Activated CD4-positive, alpha-beta T cell treated with anti-CD3 and anti-CD28 coated beads, Interleukin-2, Interleukin-6, amounts not matched to agents 100 ng/mL and 50 ng/mL, durations not matched to agents 16 hours and 8 hours (primary cell): ENCODE measurements at regions not wholly inside any gene's neighbourhood (a gene's known extent, or its start where the extent isn't known, plus 50 kb on each side); places are given as distances from the start of the nearest gene placed in this dataset.

Source experiments
- DNase-seq: peaks from one replicate; pipeline ENCODE4 v3.0.0-alpha.2; 2020

DNA sequence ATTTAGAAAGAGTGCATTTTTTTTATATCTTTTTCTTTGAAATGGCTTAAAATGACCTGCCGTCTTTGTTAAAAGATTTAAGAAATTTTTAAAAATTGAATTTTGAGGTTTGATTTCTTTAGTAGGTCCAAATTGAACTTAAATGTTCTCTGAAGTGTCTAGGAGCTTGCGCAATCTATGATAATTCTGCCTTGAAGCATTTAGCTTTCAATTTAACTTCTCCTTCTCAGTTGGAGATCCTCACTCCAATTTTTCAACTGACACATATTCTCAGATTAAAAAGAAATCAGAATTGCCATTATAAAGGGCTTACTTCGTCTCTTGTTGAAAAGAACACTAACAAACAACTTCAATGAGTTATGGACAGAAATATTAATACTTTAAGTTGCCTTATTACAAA lies 273.5 kb downstream of the TMA16 start:
- no peak for DNase-seq

DNA sequence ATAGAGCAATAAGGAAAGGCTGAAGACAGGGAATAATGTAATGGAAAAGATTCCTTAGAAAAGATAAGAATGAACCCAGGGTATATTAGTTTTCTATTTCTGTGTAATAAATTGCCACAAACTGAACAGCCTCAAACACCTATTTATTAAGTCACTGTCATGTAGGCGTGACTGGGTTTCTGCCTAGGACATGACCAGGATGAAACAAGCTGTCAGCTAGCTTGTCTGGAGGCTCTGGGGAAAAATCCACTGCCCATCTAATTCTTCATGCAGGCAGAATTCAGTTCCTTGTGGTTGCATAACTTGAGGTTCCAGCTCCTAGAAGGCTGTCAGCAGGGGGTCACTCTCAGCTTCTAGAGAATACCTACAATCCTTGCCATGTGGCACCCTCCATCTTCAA lies 277.7 kb downstream of the TMA16 start:
- no peak for DNase-seq

DNA sequence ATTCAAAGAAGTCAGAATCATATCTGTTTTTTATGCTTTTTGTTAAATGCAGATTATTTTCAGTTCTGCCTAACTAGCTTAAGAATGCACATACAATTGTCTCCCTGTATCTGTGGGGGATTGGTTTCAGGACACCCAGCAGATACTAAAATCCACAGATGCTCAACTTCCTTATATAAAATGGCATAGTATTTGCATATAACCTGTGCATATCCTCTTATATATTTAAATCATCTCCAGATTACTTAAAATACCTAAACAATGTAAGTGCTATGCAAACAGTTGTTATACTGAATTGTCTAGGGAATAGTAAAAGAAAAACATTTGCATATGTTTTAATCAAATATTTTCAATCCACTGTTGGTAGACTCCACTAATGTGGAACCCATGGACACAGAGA lies 279.4 kb downstream of the TMA16 start:
- no peak for DNase-seq

DNA sequence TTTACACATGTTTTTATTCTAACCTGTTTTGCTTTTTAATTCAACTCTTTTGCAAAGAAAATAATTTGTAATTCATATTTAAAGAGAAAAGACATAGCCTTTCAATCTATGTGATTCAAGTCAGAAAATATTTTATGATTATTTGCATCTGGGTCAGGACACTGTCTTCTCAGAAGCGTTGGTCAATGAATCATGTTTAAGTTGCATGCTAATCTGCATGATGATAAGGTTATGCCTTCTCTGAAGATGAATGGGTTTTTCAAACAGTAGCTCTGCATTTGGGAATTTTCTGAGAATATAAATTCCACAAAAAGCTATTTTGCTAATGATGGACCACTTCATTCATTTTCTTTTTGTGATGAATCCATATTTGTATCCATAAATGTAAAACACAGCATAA lies 282.5 kb downstream of the TMA16 start:
- no peak for DNase-seq

DNA sequence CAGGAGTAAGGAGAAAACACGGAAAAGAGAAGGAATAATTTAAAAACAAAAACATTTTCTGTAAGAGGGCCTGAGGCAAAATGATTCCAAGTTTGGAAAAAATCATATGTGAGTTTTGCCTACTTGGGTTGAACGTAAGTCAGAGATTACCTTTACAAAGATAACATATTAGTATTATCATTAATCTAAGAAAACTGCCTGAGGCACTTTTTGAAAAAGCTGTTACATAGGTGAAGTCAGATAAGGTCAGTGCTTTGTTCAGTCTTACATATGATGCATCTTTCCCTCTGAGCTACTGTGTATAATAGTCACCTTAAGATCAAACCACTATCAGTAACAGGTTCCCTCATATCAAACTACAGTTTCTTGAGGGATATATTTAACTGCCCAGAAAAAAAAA lies 287.2 kb downstream of the TMA16 start:
- no peak for DNase-seq

DNA sequence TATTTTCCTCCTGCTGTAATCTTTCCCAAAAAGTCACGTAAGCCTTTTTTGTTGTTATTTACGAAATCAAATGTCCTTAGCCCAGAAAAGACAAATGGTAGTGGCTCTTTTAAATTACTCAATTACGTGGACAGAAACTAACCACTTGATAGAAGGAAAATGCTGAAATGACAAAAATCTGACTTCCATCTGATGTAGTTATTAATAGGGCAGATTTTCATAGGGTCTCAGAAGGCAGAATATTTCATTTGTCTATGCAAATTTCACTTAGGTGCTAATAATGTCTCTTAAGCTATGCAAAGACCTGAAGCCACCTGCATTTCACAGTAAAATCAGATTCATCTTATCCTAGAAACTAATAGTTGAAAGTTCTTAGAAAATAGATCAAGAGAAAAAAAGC lies 295.7 kb downstream of the TMA16 start:
- no peak for DNase-seq

DNA sequence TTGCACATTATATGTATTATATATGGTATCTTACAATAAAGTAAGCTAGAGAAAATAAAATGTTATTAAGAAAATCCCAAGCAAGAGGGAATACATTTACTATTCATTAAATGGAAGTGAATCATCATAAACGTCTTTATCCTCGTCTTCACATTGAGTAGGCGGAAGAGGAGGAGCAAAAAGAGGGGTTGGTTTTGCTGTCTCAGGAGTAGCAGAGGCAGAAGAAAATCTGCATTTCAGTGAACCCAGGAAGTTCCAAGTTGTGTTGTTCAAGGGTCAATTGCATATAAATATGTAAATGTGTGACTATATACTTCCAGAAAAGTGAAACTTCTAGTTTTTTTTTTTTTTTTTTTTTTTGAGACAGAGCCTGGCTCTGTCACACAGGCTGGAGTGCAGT lies 301.4 kb downstream of the TMA16 start:
- DNase-seq, result no peak

DNA sequence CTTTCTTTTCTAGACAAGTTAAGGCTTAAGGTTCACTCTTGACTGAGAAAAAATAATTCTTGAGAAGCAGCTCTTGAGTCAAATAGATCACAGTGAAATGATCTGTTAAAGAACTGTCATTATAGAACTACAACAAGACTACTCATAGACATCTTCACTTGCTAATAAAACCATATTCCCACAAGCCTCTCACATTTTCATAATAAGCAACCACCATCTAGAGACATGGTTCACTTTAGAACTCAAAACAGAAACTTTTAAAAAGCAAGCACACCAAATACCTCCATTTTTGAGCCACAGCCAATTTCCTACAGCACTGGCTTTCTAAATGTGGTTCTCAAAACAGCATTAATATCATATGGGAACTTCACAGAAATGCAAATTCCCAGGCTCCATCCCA lies 309.5 kb downstream of the TMA16 start:
- DNase-seq, result no peak

DNA sequence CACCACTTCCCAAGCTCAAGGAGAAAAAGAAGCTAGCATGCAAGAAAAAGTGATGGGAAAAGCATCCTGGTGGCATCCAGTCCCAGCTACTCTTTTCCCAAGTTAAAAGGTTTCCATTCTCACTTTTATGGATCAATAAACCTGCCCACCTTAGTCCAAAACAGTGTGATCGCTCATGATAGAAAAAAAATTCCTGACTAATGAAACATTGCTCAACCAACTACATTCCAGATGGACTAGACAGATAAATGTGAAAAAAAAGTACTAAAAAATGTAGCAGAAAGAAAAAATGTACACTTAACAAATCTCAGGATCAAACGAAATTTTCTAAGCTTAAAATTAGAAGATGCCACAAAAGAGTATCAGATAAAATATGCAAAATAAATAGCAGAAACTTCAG lies 312.2 kb downstream of the TMA16 start:
- no peak for DNase-seq

DNA sequence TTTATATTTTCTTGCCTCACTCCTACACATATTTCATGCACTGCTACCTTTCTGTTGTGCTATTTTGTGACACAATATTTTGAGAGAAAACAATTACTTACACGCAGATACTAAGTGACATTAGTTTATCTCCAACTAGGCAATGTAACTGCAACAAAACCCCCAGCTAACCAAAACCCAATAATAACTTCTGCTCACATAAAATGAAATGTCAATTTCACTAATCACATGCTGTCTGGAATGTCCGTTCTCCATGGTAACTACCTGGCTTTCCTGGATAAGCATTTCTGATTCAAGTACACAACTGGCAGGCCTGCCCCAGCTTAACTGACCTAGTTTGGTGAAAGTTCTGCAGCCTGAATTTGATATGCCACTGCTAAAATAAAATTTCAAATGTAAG lies 313.5 kb downstream of the TMA16 start:
- DNase-seq, result no peak

DNA sequence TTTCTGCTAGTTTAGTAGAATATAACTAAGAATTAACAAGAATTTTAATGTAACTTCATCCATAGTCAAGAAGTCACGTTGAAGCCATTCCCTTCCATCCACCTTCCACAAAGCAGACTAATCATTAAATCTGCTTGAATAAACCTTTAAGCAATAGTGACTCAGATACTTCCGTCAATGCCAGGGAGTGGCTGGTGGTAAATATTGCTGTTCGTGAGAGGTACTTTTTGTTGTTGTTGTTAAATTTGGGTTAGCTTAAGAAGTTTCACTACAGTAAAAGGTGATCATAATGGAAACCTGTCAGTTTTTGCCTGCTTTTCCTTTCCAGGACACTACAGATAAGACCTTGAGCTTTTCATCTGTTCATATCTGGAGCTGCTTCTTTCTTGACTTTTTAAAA lies 316.3 kb downstream of the TMA16 start:
- no peak for DNase-seq

DNA sequence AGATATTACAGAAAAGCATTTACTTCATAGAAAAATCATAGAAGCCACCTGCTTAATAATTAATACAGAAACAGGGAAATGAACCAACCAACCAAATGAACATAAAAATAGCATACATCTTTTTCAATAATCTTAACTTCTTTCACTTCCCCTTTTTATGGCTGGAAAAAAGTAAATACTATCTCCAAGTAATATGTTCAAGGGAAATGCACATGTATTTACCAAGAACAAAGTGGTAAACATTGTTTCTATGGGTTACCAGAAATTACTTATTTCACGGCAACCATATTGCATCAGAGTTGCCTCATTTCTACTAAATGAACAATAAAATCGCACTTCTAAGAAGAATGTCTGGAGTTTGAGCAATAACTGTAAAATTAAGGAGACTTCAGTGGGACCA lies 321.3 kb downstream of the TMA16 start:
- no peak for DNase-seq

DNA sequence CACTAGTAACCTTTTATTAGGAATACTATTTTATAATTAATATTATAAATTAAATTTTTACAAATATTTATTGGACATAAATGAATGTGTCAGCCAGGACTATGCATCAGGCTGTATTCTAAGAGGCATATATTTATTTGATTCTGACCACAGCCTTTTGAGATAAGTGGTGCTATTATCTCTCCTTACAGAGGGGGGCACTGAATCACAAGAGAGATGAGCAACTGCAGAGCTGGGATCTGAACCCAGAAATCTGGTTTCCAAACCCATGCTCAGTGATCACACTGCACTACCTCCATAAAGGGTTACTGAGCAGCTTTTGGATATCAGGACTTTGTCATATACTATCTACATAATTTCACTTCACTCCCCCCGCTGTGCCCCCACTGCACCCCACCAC lies 322.0 kb downstream of the TMA16 start:
- no peak for DNase-seq

DNA sequence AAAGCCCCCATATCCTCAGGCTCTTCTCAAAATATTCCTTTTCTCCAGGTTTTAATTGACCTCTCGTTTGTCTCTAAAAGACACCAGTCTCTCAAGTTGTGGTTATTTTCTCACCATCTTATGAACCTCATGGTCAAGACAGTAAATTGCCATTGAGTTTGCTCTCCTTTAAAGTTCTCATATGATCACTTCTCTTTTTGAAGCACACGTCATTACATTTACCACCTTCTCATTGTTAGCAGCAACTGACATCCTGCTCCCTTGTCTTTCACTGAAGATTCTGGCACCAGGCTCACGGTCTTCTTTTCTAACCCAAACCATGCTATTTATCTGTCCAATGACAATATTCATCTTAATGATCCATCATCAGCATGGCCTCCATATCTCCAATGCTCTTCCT lies 324.2 kb downstream of the TMA16 start:
- no peak for DNase-seq

DNA sequence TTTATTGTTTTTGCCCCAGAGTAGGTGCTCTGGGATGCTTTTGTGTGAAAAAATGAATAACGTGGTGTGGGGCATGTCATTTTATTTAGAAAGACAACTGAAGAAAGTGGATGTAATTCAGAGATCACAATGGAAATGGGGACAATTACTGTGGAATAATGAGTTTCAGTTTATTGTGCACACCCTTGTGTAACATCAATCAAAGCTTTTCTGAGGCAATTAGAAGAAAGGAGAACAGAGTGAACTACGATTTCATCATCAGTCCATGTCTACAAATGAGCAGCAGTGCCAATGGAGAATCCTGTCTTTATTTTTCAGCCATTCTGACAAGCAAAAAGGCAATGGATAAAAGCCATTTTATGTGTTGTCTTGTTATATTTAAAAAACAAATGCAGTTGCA lies 339.2 kb downstream of the TMA16 start:
- no peak for DNase-seq

DNA sequence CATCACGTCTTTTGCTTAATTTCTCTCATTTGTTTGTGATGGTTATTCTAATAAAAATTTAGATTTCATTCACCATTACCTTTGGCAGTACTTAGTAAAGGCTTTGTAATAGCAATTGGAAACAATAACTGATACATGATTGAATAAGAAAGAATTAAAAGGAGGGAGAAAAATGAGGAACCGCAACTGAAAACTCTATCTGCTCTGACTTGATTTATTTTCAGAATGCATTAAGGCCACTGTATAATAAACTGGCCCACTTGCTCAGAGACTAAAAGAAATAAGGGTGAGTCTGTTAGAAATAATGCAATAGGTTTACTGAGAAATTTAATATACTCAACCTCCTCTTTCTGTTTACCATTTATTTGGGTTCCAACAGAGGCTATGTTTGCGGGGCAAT lies 351.5 kb downstream of the TMA16 start:
- DNase-seq, result no peak

DNA sequence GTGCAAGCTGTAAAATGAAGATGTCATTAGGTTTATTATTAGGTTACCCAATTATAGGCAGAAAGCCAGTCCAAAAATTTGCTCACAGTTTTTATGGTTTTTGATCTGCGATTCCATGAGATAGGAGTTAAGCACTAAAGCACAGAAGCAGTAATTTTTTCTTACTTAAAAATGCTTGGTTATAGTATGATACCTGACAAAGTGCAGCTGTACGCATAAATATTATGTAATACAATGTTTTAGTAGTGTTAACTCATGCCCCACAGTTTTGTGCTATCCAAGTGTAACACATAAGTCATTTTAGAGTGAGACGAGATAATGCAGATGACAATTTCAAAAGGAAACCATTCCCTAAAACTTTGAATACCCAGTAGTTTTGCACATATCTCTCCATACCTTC lies 357.8 kb downstream of the TMA16 start:
- no peak for DNase-seq

DNA sequence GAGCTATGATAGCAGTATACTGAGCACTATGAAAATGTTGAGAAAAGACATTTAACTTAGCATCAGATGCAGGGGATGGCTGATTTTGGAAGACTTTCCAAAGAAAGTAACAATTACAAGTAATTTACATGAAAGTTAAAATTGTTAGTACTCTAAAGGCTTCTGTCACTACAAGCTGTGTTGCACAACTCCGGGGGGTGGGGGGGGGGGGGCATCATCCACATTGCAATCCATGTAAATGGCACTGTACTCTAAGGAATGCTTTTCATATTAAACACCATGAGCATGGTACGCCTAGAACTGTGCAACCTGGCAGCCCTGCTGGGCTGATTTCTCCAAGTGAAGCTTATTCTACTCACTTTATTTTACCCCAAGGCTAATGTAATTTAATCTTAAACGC lies 363.4 kb downstream of the TMA16 start:
- no peak for DNase-seq

DNA sequence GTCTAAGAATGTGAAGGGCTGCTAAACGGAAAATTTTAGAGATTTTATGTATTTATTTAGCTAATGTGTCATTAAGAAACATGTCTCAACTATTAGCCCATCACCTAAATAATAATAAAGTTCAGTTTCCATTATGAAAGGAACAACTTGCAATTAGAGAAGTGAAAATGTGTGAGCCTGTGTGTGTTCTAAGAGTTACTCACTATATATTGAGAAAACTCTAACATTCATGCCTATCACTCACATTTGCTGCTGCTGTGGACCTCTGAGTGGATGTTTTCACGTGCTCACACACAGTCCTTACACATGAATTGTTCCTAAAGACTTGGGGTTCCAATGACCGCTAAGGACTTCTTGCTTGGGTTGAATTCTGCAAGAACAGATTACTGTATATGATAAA lies 364.0 kb downstream of the TMA16 start:
- DNase-seq, result no peak

DNA sequence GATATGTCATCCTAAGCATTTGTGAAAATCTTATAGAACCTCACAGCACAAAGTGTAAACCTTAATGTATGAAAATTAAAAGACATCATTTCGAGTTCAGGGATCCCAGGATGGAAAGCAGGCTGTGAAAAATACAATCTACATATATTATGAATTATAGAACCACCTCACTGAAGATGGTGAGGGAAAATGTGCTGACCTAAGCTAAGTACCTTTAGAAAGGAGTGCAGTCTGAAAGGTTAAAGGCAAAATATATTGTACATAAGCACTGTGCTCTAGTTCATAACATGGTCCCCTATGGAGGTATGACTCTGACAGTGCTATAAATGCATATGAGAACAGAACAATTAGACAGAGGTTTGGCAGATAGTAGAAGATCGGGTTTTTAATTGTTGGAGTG lies 368.6 kb downstream of the TMA16 start:
- DNase-seq, result no peak

DNA sequence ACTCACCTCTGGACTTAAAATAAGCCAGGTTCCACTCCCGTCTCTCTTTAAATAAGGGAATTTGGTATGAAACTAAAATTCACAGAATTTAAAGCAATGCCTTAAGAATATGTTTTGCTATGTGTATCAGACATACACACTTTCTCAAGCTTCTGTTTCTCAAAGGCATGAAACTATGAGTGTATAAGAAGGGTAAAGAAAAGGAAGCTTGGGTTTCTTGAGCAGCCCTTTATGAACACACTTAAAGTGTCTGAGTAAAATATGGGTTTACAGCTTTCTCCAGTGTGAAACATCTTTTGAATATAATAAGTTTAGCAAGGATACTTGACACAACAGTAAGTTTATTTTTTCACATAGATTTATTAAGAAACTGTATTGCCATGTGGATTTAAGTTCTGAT lies 370.5 kb downstream of the TMA16 start:
- DNase-seq, result no peak

DNA sequence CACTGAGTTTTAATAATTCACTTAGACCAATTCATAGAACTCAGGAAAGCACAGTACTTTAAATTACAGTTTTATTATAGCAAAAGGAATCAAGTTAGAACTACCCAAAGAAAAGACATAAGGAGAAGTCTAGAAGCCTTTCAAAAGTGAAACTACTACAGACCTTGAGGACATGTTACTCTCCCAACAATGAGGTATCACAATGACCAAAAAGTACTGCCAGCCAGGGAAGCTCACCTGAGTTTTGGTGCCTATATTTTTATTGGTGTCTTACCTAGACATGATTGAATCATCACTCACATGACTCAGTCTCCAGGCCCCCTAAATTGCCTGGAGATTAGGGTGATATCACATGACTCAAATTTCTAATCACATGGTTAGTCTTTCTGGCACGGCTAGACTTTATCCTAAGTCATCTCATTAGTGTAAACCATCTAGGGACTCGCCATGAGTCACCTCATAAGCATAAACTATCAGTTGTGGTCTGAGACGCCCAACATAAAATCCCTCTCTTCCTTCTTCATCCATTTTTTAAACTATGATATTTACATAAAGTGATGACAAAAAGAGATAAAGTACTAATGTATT lies 372.3 kb downstream of the TMA16 start:
- DNase-seq, result peak; percentile 2

DNA sequence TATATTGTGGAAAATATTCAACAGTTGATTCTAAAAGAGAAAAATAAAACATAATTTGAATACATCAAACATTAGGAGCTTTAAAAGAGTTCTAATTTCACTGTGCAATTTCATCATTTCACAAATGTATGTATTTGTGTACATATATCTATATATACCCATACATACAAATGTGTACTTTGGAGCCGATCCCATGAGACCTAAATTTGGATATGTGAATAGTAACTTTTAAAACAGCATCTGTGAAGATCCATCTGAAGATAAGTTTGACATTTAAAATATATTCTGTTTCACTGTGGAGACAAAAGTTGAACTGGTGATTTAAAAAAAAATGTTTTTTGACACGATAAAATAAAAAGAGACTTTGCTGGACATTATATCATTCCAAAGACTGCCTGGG lies 374.0 kb downstream of the TMA16 start:
- DNase-seq, result no peak

DNA sequence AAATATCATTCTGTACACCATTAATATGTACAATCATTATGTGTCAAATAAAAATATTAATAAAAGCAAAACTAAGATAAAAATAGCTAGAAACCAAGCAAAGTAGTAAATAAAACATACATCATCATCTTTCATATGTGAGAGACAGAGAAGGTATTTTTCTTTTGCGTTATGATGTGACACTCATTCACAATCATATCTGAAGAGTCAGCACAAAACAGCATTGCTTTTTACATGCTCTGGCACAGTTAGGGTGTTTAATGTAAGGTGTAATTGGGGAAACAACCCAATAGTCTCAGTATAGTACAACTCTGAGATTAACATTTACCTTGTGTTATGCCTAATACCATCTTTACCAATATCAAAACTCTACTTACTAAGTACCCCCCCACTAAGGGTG lies 376.6 kb downstream of the TMA16 start:
- DNase-seq, result no peak

DNA sequence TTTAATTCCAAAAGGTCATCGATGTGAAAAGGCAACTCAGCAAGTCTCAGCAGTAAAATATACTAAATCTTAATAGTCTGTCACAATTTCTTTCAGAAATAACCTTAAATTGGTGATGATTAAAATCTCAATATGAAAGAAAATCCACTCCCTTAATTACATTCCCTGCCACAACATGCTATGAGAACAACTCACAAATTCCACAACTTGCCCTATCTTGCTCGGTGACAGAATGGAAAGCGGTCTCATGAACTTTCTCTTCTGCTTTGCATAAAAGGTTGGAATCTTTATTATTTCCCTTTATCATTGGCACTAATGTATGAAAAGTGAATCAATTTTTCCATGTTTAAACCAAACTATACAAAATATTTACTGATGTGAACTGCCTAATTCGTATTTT lies 380.8 kb downstream of the TMA16 start:
- no peak for DNase-seq
